Keratinocyte (primary cell): ENCODE measurements at regions not wholly inside any gene's neighbourhood (a gene's known extent, or its start where the extent isn't known, plus 50 kb on each side); places are given as distances from the start of the nearest gene placed in this dataset.

ENCODE experiments used
- CTCF ChIP-seq, 3 experiments: IDR thresholded peaks in 1 of 3; conservative IDR thresholded peaks in 1 of 3; optimal IDR thresholded peaks in 1 of 3; 2 replicates in 2 of 3; 3 replicates in 1 of 3; pipeline versions ENCODE3 to v1.5.1; 2011; ENCODE audit warnings: low read length in 3 of 3, mild to moderate bottlenecking in 3 of 3, moderate library complexity in 2 of 3, control low read depth in 1 of 3, inconsistent platforms in 1 of 3; ENCODE audit not compliant: insufficient read depth in 2 of 3; ENCODE audit errors: extremely low read depth in 1 of 3
- EZH2 ChIP-seq: IDR thresholded peaks from one replicate; pipeline ENCODE4 v1.6.1; 2012; ENCODE audit warnings: inconsistent platforms, mild to moderate bottlenecking, low read length, moderate library complexity

- no peak for TF ChIP-seq CTCF (optimal IDR thresholded peaks at IDR 0.05 in 1 of 3, IDR thresholded peaks at IDR 0.05 in 1 of 3, conservative IDR thresholded peaks at IDR 0.05 in 1 of 3; ENCODE audit: extremely low read depth in 1 of 3, insufficient read depth in 2 of 3, low read length in 3 of 3)
- TF ChIP-seq EZH2 = no peak
These were observed 481.4 kb upstream of the CFAP20DC start for GRCh38 chr3:59531066-59531745.
